Small intestine (tissue), 7 donors: ENCODE measurements at regions not wholly inside any gene's neighbourhood (a gene's known extent, or its start where the extent isn't known, plus 50 kb on each side); places are given as distances from the start of the nearest gene placed in this dataset.
A peak's percentile ranks its signal among the peaks of the same experiment; 100 is the strongest.

Experiments
- DNase-seq, 2 donors: peaks; one replicate each; pipeline versions ENCODE4 v3.0.0 to v3.0.0-alpha.2; 2013
- FAIRE-seq: peaks from 2 replicates; lab custom pipeline; 2012; peaks lifted over from hg19 to GRCh38; lab: Jason Lieb, UNC
- H3K27ac ChIP-seq, 3 donors: one replicate each; pipeline ENCODE4 v1.5.1; 2013; ENCODE audit warnings: low read length in 2 of 3, mild to moderate bottlenecking in 2 of 3, control low read depth in 1 of 3, inconsistent platforms in 1 of 3, low read depth in 1 of 3, moderate library complexity in 1 of 3
- H3K27me3 ChIP-seq, 3 donors: one replicate each; pipeline ENCODE4 v1.6.1; 2013; ENCODE audit warnings: low read length in 3 of 3, inconsistent platforms in 1 of 3; ENCODE audit not compliant: control insufficient read depth in 3 of 3, insufficient read depth in 3 of 3
- H3K36me3 ChIP-seq, 3 donors: one replicate each; pipeline ENCODE4 v1.6.1; 2013; ENCODE audit warnings: low read length in 3 of 3, inconsistent platforms in 1 of 3, low read depth in 1 of 3, mild to moderate bottlenecking in 1 of 3, moderate library complexity in 1 of 3; ENCODE audit not compliant: control insufficient read depth in 3 of 3, insufficient read depth in 2 of 3
- H3K4me1 ChIP-seq, 3 donors: one replicate each; pipeline ENCODE4 v1.6.1; 2013; ENCODE audit warnings: low read length in 2 of 3, inconsistent platforms in 1 of 3, low read depth in 1 of 3, mild to moderate bottlenecking in 1 of 3, moderate library complexity in 1 of 3; ENCODE audit not compliant: control insufficient read depth in 3 of 3, insufficient read depth in 2 of 3
- H3K4me3 ChIP-seq, 3 donors: one replicate each; pipeline ENCODE4 v1.5.1; 2013; ENCODE audit warnings: low read length in 3 of 3, control low read depth in 1 of 3, inconsistent platforms in 1 of 3, low read depth in 1 of 3, mild to moderate bottlenecking in 1 of 3, moderate library complexity in 1 of 3
- H3K9me3 ChIP-seq, 2 donors: one replicate each; pipeline ENCODE4 v1.6.1; 2013; ENCODE audit warnings: low read depth in 1 of 2, low read length in 1 of 2; ENCODE audit not compliant: control insufficient read depth in 2 of 2, insufficient read depth in 1 of 2
- WGBS, 3 donors: extraction: QIAGEN DNeasy Blood & Tissue Kit; methylation state at CpG; one replicate each; pipeline ENCODE4 v1.1.7; 2013; 5-methylcytosine and 5-hydroxymethylcytosine counted together
- donor health status: healthy with polysubstance abuse.
- donor health status: control.
- donor health status: control.
- donor health status: Bipolar disorder and iron deficiency.
- donor health status: healthy.

- no peak for FAIRE-seq
- Histone ChIP-seq H3K36me3 (no peaks in the 10 kb centered on the region), H3K27ac (peak overlapping the region in 1 of 3 donors; percentile 89), H3K9me3 (no peaks in the 10 kb centered on the region), H3K4me1 (peaks cover 1 to 25% (median 4%) of the 10 kb centered on the region in 3 donors), H3K4me3 (no peak overlapping the region), H3K27me3 (no peaks in the 10 kb centered on the region)
- WGBS, 3 donors = 95% methylated on average over 15 of the region's 15 CpGs
- no peak for DNase-seq
These were observed 365.9 kb downstream of the GADD45G start for GRCh38 chr9:89970701-89971100.

- no peak overlapping the region for H3K4me3 ChIP-seq
- H3K4me1 ChIP-seq = peaks cover 1 to 27% (median 4%) of the 10 kb centered on the region in 3 donors
- no peaks in the 10 kb centered on the region for H3K9me3 ChIP-seq
- FAIRE-seq (no peak), DNase-seq (no peak)
- H3K27ac ChIP-seq = no peak overlapping the region
- H3K27me3 ChIP-seq = no peaks in the 10 kb centered on the region
- H3K36me3 ChIP-seq = no peaks in the 10 kb centered on the region
- WGBS, 3 donors = 79 to 87% (median 84%) methylated on average over 5 of the region's 5 CpGs
These were observed 367.7 kb downstream of the GADD45G start for GRCh38 chr9:89972535-89972934.

GRCh38 chr9:89974582-89974981, 369.8 kb downstream of the GADD45G start:
- no peaks in the 10 kb centered on the region for H3K36me3 ChIP-seq
- no peak for FAIRE-seq
- no peaks in the 10 kb centered on the region for H3K27me3 ChIP-seq
- H3K27ac ChIP-seq = no peak overlapping the region
- H3K9me3 ChIP-seq = no peaks in the 10 kb centered on the region
- DNase-seq = no peak
- H3K4me3 ChIP-seq = no peak overlapping the region
- H3K4me1 ChIP-seq = peaks cover 1 to 21% (median 4%) of the 10 kb centered on the region in 3 donors

- no peak overlapping the region for H3K4me3 ChIP-seq
- H3K36me3 ChIP-seq = no peaks in the 10 kb centered on the region
- FAIRE-seq = no peak
- no peaks in the 10 kb centered on the region for H3K9me3 ChIP-seq
- H3K27me3 ChIP-seq = no peaks in the 10 kb centered on the region
- peaks cover 0 to 16% (median under 1%) of the 10 kb centered on the region in 3 donors for H3K4me1 ChIP-seq
- H3K27ac ChIP-seq = no peak overlapping the region
- DNase-seq = no peak
- 89 to 96% (median 95%) methylated on average over 1 of the region's 1 CpG for WGBS, 3 donors
These were observed 370.2 kb downstream of the GADD45G start for GRCh38 chr9:89975024-89975423.

- Histone ChIP-seq H3K9me3 (no peaks in the 10 kb centered on the region), H3K4me1 (peaks cover 0 to 10% (median 0%) of the 10 kb centered on the region in 3 donors), H3K27me3 (no peaks in the 10 kb centered on the region), H3K4me3 (no peak overlapping the region), H3K36me3 (no peaks in the 10 kb centered on the region), H3K27ac (no peak overlapping the region)
- DNase-seq (no peak), FAIRE-seq (no peak)
- WGBS, 3 donors = 65 to 81% (median 71%) methylated on average over 2 of the region's 2 CpGs
These were observed 370.8 kb downstream of the GADD45G start for GRCh38 chr9:89975630-89976029.

GRCh38 chr9:89978185-89978584, 373.4 kb downstream of the GADD45G start:
- FAIRE-seq (no peak), DNase-seq (peak in 1 of 2 donors; percentile 35)
- Histone ChIP-seq H3K9me3 (no peaks in the 10 kb centered on the region), H3K27me3 (no peaks in the 10 kb centered on the region), H3K36me3 (no peaks in the 10 kb centered on the region), H3K4me1 (peaks cover 0 to 4% (median 0%) of the 10 kb centered on the region in 3 donors), H3K27ac (no peak overlapping the region), H3K4me3 (no peak overlapping the region)
- WGBS, 3 donors = 14 to 35% (median 21%) methylated on average over 4 of the region's 4 CpGs

- Histone ChIP-seq H3K27me3 (no peaks in the 10 kb centered on the region), H3K4me3 (no peak overlapping the region), H3K27ac (no peak overlapping the region), H3K4me1 (peaks cover 0 to 3% (median 0%) of the 10 kb centered on the region in 3 donors), H3K9me3 (no peaks in the 10 kb centered on the region), H3K36me3 (no peaks in the 10 kb centered on the region)
- DNase-seq = no peak
- no peak for FAIRE-seq
- WGBS, 3 donors = 56 to 67% (median 64%) methylated on average over 5 of the region's 5 CpGs
These were observed 375.8 kb downstream of the GADD45G start for GRCh38 chr9:89980600-89980999.

GRCh38 chr9:89982016-89982415, 377.2 kb downstream of the GADD45G start:
- Histone ChIP-seq H3K4me1 (no peaks in the 10 kb centered on the region), H3K27ac (no peak overlapping the region), H3K36me3 (no peaks in the 10 kb centered on the region), H3K27me3 (no peaks in the 10 kb centered on the region), H3K4me3 (no peak overlapping the region), H3K9me3 (no peaks in the 10 kb centered on the region)
- FAIRE-seq (no peak), DNase-seq (no peak)
- 87 to 95% (median 89%) methylated on average over 3 of the region's 3 CpGs for WGBS, 3 donors

GRCh38 chr9:89983411-89983810, 378.6 kb downstream of the GADD45G start:
- Histone ChIP-seq H3K4me1 (no peaks in the 10 kb centered on the region), H3K36me3 (no peaks in the 10 kb centered on the region), H3K27ac (no peak overlapping the region), H3K27me3 (no peaks in the 10 kb centered on the region), H3K9me3 (no peaks in the 10 kb centered on the region), H3K4me3 (no peak overlapping the region)
- no peak for DNase-seq
- no peak for FAIRE-seq
- WGBS, 3 donors = 70 to 76% (median 72%) methylated on average over 3 of the region's 3 CpGs
